SK-N-SH treated with all-trans-retinoic acid at 6 μM for 48 hours (cell line): ENCODE measurements at regions not wholly inside any gene's neighbourhood (a gene's known extent, or its start where the extent isn't known, plus 50 kb on each side); places are given as distances from the start of the nearest gene placed in this dataset.

Source experiments
- ATAC-seq: fragments of 200-7000 bp; cut with Tn5 transposase; 3 replicates; pipeline ENCODE4 v1.9.1; 2020; ENCODE audit warnings: mild to moderate bottlenecking, moderate library complexity
- ARNTL ChIP-seq: fragments of 450-650 bp; formaldehyde crosslinking; IDR thresholded peaks from 2 replicates; pipeline ENCODE4 v1.5.0; 2020; ENCODE audit warnings: low read depth, mild to moderate bottlenecking, moderate library complexity, borderline replicate concordance
- CREB5 ChIP-seq: fragments of 250-450 bp; sonication (Bioruptor Pico); IDR thresholded peaks from 2 replicates; pipeline ENCODE4 v1.5.1; 2020; ENCODE audit warnings: low read depth, mild to moderate bottlenecking, moderate library complexity
- CSDC2 ChIP-seq: fragments of 250-450 bp; sonication (Bioruptor Pico); IDR thresholded peaks from 2 replicates; pipeline ENCODE4 v1.5.0; 2020; ENCODE audit warnings: mild to moderate bottlenecking, moderate library complexity
- CSRNP3 ChIP-seq: fragments of 250-450 bp; sonication (Bioruptor Pico); IDR thresholded peaks from 2 replicates; pipeline ENCODE4 v1.5.1; 2021; ENCODE audit warnings: mild to moderate bottlenecking, moderate library complexity
- ESRRG ChIP-seq: fragments of 250-450 bp; sonication (Bioruptor Pico); IDR thresholded peaks from 2 replicates; pipeline ENCODE4 v1.6.1; 2021; ENCODE audit warnings: mild to moderate bottlenecking
- GLIS3 ChIP-seq: fragments of 250-450 bp; sonication (Bioruptor Pico); IDR thresholded peaks from 2 replicates; pipeline ENCODE4 v1.5.0; 2020; ENCODE audit warnings: mild to moderate bottlenecking, moderate library complexity
- ISL1 ChIP-seq: fragments of 250-450 bp; sonication (Bioruptor Pico); IDR thresholded peaks from 2 replicates; pipeline ENCODE4 v2.1.2; 2022; ENCODE audit warnings: mild to moderate bottlenecking, moderate library complexity
- OSR1 ChIP-seq: fragments of 250-450 bp; sonication (Bioruptor Pico); IDR thresholded peaks from 2 replicates; pipeline ENCODE4 v1.8.0; 2022; ENCODE audit warnings: moderate library complexity, mild to moderate bottlenecking, inconsistent platforms
- PATZ1 ChIP-seq: fragments of 250-450 bp; sonication (Bioruptor Pico); IDR thresholded peaks from 2 replicates; pipeline ENCODE4 v1.8.0; 2020; ENCODE audit warnings: mild to moderate bottlenecking, moderate library complexity, borderline replicate concordance
- POU6F1 ChIP-seq: fragments of 250-450 bp; sonication (Bioruptor Pico); IDR thresholded peaks from 2 replicates; pipeline ENCODE4 v1.8.0; 2021; ENCODE audit warnings: low read depth, mild to moderate bottlenecking, moderate library complexity, borderline replicate concordance
- PPARA ChIP-seq: fragments of 250-450 bp; sonication (Bioruptor Pico); IDR thresholded peaks from 2 replicates; pipeline ENCODE4 v1.5.0; 2020; ENCODE audit warnings: mild to moderate bottlenecking, borderline replicate concordance
- RARB ChIP-seq: fragments of 250-450 bp; sonication (Bioruptor Pico); IDR thresholded peaks from 2 replicates; pipeline ENCODE4 v1.8.0; 2021; ENCODE audit warnings: mild to moderate bottlenecking, moderate library complexity
- TCF4 ChIP-seq: fragments of 250-450 bp; sonication (Bioruptor Pico); IDR thresholded peaks from 2 replicates; pipeline ENCODE4 v1.8.0; 2021; ENCODE audit warnings: mild to moderate bottlenecking, moderate library complexity, borderline replicate concordance
- TOX ChIP-seq: fragments of 250-450 bp; sonication (Bioruptor Pico); IDR thresholded peaks from 2 replicates; pipeline ENCODE4 v1.8.0; 2021; ENCODE audit warnings: mild to moderate bottlenecking, moderate library complexity, borderline replicate concordance
- TSHZ2 ChIP-seq: fragments of 250-450 bp; sonication (Bioruptor Pico); IDR thresholded peaks from 2 replicates; pipeline ENCODE4 v1.5.0; 2020; ENCODE audit warnings: mild to moderate bottlenecking, moderate library complexity
- ZC3H10 ChIP-seq: fragments of 250-450 bp; sonication (Bioruptor Pico); IDR thresholded peaks from 2 replicates; pipeline ENCODE4 v1.5.1; 2021; ENCODE audit warnings: mild to moderate bottlenecking, moderate library complexity
- ZFP3 ChIP-seq: fragments of 250-450 bp; sonication (Bioruptor Pico); IDR thresholded peaks from 2 replicates; pipeline ENCODE4 v1.5.0; 2020; ENCODE audit warnings: mild to moderate bottlenecking, moderate library complexity
- ZFP30 ChIP-seq: fragments of 450-650 bp; formaldehyde crosslinking; IDR thresholded peaks from 2 replicates; pipeline ENCODE4 v1.5.0; 2022; ENCODE audit warnings: mild to moderate bottlenecking, moderate library complexity
- ZNF565 ChIP-seq: fragments of 450-650 bp; formaldehyde crosslinking; conservative IDR thresholded peaks from 2 replicates; pipeline ENCODE4 v1.5.0; 2020; ENCODE audit warnings: low read depth, mild to moderate bottlenecking, moderate library complexity
- ZNF70 ChIP-seq: fragments of 450-650 bp; formaldehyde crosslinking; IDR thresholded peaks from 2 replicates; pipeline ENCODE4 v1.5.0; 2020; ENCODE audit warnings: mild to moderate bottlenecking, moderate library complexity
- ZNF8 ChIP-seq: fragments of 450-650 bp; formaldehyde crosslinking; IDR thresholded peaks from 2 replicates; pipeline ENCODE4 v1.5.0; 2020; ENCODE audit warnings: mild to moderate bottlenecking, moderate library complexity

- TF ChIP-seq CSRNP3 (CRISPR knock-in tag) (no peak), POU6F1 (CRISPR knock-in tag) (no peak), ZNF70 (CRISPR knock-in tag) (no peak), ZNF8 (CRISPR knock-in tag) (no peak), RARB (CRISPR knock-in tag) (no peak), ESRRG (CRISPR knock-in tag) (no peak), ZFP3 (CRISPR knock-in tag) (no peak), ISL1 (CRISPR knock-in tag) (no peak), OSR1 (no peak), TCF4 (CRISPR knock-in tag) (no peak), ARNTL (CRISPR knock-in tag) (no peak), TOX (CRISPR knock-in tag) (no peak), CSDC2 (no peak), PPARA (CRISPR knock-in tag) (no peak)
- ATAC-seq = no peak
These were observed 63.2 kb upstream of the FOXN3 start for GRCh38 chr14:89480278-89480677.

- TF ChIP-seq ZFP3 (CRISPR knock-in tag) (no peak), TSHZ2 (no peak), CREB5 (no peak), ZNF565 (no peak), ESRRG (CRISPR knock-in tag) (no peak), GLIS3 (CRISPR knock-in tag) (no peak), RARB (CRISPR knock-in tag) (no peak), ZNF70 (CRISPR knock-in tag) (no peak), POU6F1 (CRISPR knock-in tag) (no peak), CSDC2 (no peak), TCF4 (CRISPR knock-in tag) (no peak), CSRNP3 (CRISPR knock-in tag) (no peak), ZFP30 (CRISPR knock-in tag) (no peak), ARNTL (CRISPR knock-in tag) (no peak), ZC3H10 (CRISPR knock-in tag) (no peak), ZNF8 (CRISPR knock-in tag) (no peak), PATZ1 (CRISPR knock-in tag) (no peak)
- no peak for ATAC-seq
These were observed 62.8 kb upstream of the FOXN3 start for GRCh38 chr14:89479802-89480201.
